Stromal cell of bone marrow (primary cell): ENCODE measurements at regions not wholly inside any gene's neighbourhood (a gene's known extent, or its start where the extent isn't known, plus 50 kb on each side); places are given as distances from the start of the nearest gene placed in this dataset.
"Not testable (repeated sequence)": the region's sequence is repeated elsewhere in the genome, so short reads cannot be mapped to it uniquely, and the experiment has no call there.

Experiments
- DNase-seq: peaks from one replicate; pipeline ENCODE4 v3.0.0-alpha.2; 2012; ENCODE audit warnings: low read depth

DNA sequence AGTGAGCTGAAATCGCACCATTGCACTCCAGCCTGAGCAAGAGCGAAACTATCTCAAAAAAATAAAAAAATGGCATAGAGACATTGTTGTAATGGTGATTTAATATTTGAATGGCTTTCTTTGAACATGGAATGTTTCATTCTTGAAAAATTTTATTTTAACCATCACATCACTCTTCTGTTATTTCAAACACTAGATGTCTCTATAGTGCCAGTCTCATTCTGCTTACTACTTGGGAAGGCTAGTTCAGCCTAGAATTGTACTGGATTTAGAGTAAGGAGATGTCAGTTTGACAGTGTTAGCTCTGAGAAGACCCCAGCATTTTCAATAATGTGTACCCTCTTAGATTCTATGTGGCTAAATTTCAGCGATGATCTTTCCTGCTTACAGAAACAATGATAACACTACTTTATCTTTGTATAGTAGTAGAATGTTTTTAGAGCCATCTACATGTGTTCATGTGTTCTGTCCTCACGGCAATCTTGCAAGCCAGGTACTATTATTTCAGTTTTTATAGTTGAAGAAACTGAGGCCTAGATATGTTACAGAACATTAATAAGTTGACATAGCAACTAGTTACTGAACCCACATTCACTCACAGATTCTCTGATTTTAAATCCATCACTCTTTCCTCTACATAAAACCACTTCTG, 142.9 kb upstream of the ZSWIM2 start:
- no peak for DNase-seq

DNA sequence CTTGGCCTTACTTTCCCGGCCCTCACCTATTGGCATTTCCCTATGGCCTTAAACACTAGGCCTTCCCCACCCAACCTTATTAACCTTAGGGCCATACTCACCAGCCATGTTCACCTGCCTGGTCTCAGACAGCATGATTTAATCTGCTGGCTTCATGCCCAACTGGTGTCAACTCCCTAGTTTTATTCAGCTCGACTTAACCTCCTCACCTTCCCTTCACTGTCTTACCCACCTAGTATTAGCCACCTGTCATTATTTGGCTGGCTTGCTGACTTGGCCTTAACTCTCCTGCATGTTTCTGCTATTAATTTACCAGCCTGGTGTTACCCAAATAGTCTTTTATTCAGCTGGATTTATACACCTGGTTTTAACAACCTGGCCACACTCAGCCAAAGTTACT, 136.0 kb upstream of the ZSWIM2 start:
- DNase-seq = no peak

DNA sequence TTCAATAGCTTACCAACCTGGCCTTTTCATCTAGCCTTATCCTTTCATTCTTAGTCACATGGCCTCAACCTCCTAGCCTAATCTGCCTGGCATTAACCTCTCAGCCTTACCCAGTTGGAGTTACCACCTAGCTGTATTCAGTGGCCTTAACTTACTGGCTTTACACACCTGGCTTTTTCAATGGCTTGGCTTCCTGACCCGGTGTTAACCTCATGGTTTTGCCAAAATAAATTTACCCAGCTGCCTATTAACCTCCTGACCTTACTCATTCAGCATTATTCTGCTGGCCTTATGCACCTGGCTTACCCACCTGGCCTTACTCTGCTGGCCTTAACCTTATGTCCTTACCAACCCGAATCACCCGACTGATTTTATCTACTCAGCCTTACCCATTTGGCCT, 135.5 kb upstream of the ZSWIM2 start:
- no peak for DNase-seq

DNA sequence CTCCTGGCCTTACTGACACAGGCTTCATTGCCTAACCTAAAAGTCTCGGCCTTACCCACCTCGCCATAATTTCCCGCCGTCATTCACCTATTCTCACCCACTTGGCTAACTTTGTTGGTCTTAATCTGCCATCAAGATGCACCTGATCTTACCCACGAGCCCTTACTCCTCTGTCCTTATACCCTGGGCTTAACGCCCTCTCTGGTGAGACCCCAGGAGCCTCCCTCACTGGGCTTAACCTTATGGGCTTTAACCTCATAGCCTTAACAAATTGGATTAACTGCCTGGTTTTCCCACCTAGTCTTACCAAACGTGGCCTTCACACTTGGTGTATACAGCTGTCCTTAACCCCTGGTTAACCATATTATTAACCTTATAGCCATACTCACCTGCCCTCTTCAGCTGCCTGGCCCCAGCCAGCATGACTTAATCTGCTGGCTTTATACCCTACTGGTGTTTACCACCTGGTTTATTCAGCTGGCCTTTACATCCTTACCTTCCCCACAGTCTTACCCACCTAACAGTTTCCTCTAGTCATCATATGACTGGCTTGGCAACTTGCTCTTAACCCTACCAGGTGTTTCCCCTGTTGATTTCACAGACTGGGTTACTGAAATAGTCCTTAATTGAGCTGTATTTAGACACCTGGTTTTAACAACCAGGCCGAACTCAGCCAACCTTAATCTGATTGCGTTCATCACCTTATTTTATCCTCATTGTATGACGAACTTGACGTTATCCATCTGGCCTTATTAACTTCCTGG, 132.0 kb upstream of the ZSWIM2 start:
- DNase-seq = no peak

DNA sequence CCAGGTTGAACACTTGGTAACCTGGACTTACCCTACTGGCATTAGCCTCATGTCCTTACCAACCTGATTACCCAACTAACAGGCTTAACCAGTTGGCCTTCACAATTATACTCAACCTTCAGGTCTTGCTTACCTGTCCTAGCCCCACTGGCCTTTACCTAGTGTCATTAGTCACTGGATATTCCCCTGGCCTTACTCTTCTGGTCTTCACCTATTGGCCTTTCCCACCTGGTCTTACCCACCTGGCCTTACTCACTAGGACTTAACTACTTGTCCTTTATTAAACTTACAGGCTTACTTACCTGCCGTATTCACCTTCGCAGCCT, 131.1 kb upstream of the ZSWIM2 start:
- DNase-seq = no peak

DNA sequence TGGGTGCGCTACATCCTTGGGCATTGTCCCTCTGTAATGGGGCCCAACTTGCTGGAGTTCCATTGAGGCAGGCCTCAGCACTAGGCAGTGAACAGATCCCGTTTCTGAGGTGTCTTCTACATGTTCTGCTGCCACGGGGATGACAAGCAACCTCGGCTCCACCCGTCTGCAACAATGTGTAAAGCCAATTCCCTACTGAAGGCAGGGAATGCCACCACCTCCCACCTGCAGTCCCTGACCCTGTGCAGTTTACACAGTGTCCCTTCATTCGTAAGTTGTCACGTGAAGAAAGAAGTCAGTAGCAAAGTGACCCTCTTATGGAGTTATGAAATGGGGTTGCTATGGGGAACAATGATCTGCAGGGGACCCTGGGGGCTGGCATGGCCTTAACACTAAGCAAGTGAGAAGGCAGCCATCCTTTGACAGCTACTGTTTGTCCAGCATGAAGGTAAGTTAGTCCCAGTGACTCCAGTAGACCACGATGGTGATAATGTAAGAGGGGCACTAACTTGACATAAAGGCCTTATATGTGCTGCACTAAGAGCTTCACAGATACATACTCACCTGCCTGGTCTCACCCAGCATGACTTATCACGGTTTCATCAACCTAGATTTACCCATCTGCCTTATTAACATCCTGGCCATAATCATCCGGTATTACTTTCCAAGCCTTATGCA, 130.6 kb upstream of the ZSWIM2 start:
- no peak for DNase-seq

DNA sequence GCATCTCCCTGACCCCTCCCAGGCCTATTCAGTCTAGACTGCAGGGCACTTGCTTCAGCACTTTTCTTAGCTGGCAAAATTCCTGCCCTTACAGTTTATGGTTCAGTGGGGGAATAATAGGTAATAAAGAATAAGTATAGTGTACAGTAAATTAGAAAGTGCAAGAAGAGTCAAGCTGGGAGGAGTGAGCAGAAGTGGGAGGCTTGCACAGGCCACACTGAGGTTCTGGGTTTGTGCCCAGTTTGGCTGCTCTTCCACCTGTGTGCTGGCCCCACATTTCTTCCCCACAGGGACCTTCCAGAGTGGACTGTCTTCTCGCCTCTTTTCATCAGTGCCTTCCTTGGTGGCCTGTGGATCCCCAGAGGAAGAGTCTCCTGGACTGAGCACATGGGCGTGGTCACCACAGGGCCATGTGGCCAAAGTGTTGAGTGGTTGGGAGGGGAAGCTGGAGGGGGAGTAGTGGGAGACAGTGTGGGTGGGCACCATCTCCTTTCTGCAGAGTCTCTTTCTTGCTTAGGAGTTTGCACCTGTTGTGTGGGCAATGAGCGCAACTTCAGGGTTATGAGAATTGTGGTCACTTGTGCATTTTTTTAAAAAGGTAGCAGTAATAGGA, 128.6 kb upstream of the ZSWIM2 start:
- no peak for DNase-seq

DNA sequence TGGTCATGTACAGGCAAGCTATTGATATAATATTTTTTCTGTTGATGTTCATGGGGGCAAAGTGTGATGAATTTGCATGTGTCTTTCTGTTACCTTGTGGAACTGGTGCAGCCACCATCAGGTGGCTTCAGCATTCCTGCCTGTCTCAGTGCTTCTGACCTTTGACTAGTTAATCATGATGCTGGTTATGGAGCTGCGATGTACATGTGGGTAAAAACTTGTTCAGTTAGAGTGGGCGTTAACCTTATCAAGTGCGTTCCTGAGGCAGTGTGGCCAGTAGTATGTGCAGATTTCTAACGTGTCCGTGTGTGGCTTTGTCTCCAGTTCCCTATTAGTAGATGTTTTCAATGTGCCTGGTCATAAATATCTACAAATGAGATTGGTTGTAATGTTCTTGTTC, 127.4 kb upstream of the ZSWIM2 start:
- no peak for DNase-seq

DNA sequence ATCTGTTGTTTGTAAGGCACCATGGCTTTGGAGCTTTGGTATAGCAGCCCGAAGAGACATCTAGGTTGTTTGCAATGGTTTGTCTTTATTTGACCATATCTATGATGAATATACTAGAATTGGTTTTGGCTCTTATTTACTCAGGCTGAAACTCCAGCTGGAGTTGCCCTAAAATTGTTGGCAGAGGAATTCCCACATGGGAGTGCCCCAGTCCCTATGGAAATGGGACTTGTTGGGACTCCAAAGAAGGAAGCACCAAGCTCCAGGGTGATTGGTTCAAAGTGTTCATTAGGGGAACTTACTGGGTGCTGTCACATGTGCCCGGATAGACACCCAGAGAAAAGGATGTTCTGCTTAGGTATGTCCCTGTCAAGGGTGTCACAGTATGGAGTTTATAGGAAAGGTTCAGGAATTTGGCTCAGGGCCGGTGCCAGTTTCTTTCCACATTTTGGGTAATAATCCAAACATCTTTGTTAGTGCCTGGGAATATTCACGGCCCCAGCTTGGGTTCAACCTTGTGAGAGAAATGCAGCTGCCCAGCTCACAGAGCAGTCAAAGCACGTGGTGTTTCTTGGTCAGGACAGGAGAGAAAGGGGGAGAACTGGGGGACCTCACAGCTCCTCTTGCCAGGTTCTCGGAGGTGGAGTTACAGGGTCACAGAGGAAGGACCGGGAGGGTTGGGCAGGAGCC, 123.5 kb upstream of the ZSWIM2 start:
- DNase-seq = no peak

DNA sequence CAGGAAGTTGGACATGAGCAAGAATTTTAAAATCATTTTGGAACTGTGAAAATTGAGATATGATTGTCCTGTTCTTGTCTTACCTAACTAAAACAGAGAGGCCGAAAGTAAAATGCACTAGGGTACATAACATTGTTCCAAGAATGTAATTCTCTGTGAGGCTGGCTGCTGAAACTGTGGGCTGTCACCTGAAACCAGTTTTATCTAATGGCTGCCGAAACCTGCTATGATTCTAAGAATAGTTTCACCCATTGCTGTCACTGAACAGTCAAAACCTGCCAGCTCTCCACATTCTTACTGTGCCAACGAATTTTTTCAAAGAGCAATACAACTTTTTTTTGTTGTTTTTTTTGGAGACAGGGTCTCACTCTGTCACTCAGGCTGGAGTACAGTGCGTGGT, 119.3 kb upstream of the ZSWIM2 start:
- DNase-seq = no peak

DNA sequence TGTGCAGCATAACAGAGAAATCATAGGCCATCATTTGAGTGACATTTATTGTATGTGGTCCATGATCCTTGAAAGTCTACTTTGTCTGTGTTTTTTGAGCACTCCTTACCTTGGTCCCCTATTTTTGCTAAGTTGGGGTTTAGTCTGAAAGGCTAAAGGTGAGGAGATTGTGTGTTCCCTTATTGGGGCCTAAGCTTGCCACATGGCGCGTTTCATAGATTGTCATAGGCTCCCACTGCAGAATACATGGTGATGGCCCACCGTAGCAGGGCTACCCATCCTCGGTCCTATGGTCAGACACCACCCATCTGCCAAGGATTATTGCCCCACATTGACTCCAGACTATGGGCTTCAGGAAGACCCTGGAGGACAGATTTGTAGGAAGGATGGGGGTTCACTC, 117.0 kb upstream of the ZSWIM2 start:
- no peak for DNase-seq

DNA sequence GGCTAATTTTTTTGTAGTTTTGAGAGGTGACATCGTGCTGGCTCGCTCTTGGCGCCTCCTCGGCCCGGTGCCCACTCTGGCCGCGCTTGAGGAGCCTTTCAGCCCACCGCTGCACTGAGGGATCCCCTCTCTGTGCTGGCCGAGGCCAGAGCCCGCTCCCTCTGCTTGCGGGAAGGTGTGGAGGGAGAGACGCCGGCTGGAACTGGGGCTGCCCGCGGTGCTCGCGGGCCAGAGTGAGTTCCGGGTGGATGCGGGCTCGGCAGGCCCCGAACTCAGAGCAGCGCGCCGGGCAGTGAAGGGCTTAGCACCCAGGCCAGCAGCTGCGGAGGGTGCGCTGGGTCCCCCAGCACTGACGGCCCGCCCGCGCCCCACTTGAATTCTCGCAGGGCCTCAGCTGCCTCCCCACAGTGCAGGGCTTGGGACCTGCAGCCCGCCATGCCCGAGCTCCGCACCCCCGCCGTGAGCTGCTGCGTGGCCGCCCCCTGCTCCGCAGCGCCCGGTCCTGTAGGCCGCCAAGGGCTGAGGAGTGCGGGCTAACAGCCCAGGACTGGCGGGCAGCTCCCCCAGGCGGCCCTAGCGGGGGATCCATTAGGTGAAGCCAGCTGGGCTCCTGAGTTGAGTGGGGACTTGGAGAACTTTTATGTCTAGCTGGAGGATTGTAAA, 113.2 kb upstream of the ZSWIM2 start:
- no peak for DNase-seq

DNA sequence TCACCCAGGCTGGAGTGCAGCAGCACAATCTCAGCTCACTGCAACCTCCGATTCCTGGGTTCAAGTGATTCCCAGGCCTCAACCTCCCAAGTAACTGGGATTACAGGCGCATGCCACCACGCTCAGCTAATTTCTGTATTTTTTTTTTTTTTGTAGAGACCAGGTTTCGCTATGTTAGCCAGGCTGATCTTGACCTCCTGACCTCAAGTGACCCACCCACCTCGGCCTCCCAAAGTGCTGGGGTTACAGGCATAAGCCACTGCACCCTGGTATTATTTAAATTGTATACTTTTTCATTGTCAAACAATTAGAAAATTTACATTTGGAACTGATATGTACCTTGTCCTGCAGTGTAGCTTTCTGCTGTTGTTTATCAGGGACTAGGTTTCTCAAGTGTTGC, 111.3 kb upstream of the ZSWIM2 start:
- DNase-seq = not testable (repeated sequence)

DNA sequence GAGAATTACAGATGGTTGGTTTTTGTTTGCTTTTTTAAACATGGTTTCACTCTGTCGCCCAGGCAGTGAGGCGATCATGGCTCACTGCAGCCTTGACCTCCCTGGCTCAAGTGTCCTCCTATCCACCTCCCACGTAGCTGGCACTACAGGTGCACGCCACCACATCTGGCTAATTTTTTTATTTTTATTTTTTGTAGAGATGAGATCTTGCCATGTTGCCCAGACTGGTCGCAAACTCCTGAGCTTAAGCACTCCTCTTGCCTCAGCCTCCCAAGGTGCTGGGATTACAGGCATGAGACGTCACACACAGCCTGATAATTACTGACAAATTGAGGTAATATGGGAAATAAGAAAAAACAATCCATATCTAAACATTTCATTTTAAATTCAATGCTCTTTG, 110.5 kb upstream of the ZSWIM2 start:
- DNase-seq = no peak

DNA sequence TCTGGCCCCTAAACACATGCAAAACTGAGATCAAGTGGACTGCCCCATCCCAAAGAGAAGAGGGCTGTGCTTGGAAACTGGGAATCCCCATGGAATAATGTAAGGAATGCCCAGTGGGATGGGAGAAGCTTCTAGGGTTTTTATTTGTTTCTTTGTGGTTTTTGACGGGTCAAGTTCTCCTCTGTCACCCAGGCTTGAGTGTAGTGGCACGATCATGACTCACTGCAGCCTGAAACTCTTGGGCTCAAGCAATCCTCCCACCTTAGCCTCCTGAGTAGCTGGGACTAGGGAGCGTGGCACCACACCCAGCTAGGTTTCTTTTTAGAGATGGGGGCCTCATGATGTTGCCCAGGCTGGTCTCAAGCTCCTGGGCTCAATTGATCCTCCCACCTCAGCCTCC, 101.7 kb upstream of the ZSWIM2 start:
- DNase-seq = no peak

DNA sequence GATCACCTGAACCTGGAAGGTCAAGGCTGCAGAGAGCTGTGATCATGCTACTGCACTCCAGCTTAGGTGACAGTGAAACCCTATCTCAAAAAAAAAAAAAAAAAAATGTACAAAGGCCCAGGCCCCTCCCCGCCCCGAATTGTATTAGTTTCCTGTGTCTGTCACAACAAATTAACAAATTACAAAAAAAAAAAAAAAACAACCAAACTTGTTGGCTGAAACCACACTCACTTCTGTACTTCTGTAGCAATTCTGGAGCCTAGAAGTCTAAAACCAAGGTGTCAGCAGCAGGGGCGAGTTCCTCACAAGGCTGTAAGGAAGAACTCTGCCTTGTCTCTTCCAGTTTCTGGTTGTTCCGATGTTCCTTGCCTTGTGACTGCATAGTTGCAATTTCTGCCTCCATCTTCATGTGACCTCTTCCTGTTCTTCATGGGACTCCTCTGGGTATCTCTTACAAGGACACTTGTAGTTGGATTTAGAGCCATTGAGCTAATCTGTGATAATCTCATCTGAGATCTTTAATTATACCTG, 100.8 kb upstream of the ZSWIM2 start:
- DNase-seq = no peak

DNA sequence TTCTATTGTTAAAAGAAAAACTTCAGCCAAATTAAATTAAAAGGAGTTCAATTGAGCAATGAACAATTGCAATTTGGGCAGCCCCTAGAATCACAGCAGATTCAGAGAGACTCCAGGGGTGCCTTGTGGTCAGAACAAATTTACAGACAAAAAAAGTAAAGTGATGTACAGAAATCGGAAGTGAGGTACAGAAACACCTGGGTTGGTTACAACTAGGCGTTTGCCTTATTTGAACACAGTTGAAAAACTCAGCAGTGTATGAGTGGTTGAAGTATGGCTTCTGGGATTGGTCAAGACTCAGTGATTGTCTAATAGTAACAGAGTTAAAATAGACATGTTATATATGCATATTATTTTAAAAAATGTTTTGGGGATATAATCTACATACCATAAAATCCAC, 98.5 kb upstream of the ZSWIM2 start:
- no peak for DNase-seq

DNA sequence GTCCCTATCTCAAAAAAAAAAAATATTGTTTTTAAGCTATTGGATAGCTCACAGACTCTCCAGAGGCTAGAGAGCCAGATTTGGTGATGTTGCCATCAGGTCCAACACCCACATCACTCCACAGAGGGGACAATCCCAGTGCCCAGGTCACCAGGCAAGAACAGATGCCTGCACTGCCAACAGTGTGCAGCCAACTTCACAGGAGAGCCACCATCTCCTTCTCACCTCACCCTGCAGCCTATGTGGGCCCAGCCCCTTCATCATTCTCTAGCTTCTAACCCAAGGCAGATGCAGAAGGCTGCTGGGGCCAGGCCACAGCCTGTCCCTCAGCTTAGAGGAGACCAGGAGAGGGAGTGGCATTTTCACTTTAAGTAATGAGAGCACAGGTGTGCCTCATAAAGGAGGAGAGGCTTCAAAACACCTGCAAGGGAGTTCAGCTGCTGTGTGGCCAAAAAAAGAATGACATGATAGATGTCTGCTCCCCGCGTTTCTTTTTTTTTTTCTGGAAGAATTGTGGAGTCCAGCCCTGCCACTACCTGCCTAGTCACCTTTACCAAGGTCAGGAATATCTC, 98.0 kb upstream of the ZSWIM2 start:
- DNase-seq = no peak

DNA sequence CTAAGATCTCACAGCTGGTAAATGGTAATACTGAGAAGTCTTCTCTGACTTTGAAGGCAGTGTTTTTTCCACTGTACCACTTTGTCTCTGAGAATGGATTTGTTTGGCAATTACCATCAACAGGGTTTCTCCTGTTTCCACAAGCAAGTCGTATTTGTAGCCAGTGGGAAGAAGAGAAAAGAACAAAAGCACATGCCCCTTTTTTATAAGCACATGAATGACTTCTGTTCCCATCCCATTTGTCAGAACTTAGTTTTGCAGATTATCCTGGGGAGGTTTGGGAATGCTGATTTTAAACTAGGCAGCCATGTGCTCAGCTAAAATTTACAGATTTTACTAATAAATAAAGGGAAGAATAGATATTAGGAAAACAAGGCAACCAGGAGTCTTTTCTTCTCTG, 92.9 kb upstream of the ZSWIM2 start:
- no peak for DNase-seq

DNA sequence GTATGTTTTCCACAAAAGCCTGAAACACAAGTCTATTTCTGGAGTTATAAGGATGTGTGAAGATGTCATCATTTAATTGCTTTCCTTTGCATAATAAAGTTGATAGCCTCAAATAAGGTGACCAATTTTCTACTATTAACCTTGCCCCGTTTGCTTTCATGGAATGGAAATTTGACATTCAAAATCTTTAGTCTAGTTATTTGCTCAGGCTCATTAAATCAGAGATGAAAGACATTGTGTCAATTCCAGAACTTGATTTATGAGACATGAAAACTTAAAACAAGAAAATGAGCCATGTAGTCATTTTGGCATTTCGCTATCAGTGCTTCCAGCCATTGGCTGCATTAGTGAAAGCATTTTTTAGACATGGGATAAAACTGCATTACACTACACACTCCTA, 91.5 kb upstream of the ZSWIM2 start:
- DNase-seq = no peak

DNA sequence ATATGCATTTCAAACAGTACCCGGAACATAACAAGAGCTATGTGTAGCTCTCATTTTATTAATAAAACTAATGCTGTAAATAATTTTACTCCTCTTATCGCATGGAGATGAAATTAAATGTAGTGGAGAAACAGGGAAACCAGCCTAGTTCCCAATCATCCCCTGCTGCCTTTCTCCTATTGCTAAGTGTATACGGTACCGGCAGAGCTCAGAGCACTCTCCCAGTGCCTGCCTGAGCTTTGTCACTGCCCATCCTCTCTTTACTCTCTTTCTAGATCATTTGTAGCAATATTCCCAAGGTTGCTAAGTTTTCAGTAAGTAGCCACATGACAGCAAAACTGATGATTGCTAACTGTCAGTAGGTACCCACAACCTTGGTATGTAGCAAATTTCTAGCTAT, 85.5 kb upstream of the ZSWIM2 start:
- DNase-seq = no peak

DNA sequence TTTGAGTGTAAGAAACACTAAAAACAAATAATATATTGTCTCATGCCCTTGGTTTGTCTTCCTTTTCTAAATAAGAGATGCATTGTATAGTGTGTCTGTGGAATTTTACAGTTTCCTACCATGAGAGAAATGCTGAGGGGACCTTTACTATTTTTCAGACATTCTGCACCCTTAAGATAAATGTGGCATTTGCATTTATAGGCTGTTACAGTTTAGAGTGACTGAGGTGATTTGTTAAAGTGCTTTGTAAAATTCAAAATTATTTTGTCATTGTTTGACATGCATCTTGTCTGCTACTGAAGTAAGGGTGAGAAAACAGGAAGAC, 78.9 kb upstream of the ZSWIM2 start:
- DNase-seq = no peak
